ENCODE measurements at regions not wholly inside any gene's neighbourhood (a gene's known extent, or its start where the extent isn't known, plus 50 kb on each side); places are given as distances from the start of the nearest gene placed in this dataset.

- TF ChIP-seq CTCF (IDR thresholded peaks at IDR 0.05), result no peak
- no peak for TF ChIP-seq POLR2A (IDR thresholded peaks at IDR 0.05)
These were observed 466.5 kb upstream of the GJE1 start for GRCh38 chr6:141666187-141666586.
